ENCODE measurements at regions not wholly inside any gene's neighbourhood (a gene's known extent, or its start where the extent isn't known, plus 50 kb on each side); places are given as distances from the start of the nearest gene placed in this dataset.

- TF ChIP-seq, protein P1, sequence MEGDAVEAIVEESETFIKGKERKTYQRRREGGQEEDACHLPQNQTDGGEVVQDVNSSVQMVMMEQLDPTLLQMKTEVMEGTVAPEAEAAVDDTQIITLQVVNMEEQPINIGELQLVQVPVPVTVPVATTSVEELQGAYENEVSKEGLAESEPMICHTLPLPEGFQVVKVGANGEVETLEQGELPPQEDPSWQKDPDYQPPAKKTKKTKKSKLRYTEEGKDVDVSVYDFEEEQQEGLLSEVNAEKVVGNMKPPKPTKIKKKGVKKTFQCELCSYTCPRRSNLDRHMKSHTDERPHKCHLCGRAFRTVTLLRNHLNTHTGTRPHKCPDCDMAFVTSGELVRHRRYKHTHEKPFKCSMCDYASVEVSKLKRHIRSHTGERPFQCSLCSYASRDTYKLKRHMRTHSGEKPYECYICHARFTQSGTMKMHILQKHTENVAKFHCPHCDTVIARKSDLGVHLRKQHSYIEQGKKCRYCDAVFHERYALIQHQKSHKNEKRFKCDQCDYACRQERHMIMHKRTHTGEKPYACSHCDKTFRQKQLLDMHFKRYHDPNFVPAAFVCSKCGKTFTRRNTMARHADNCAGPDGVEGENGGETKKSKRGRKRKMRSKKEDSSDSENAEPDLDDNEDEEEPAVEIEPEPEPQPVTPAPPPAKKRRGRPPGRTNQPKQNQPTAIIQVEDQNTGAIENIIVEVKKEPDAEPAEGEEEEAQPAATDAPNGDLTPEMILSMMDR (conservative IDR thresholded peaks at IDR 0.05; ENCODE audit: low read length), result no peak
- TF ChIP-seq EZH2phosphoT487 (IDR thresholded peaks at IDR 0.05; ENCODE audit: borderline replicate concordance), result no peak
Measured at GRCh38 chr2:6657136-6657535, 208.6 kb downstream of the CMPK2 start.

All from Loucy (cell line).